Pancreas (tissue), 10 donors: ENCODE measurements at regions not wholly inside any gene's neighbourhood (a gene's known extent, or its start where the extent isn't known, plus 50 kb on each side); places are given as distances from the start of the nearest gene placed in this dataset.
"Not testable (repeated sequence)": the region's sequence is repeated elsewhere in the genome, so short reads cannot be mapped to it uniquely, and the experiment has no call there.

ENCODE experiments used
- ATAC-seq, 4 donors: fragments of 200-7000 bp; cut with Tn5 transposase; one replicate each; pipeline versions ENCODE4 v1.8.0 to v1.9.1; 2020; ENCODE audit warnings: mild to moderate bottlenecking in 4 of 4, moderate library complexity in 4 of 4
- DNase-seq, 6 donors: peaks; one replicate each; pipeline ENCODE4 v3.0.0-alpha.2; 2020
- FAIRE-seq: peaks from 2 replicates; lab custom pipeline; 2012; peaks lifted over from hg19 to GRCh38; lab: Jason Lieb, UNC
- H3K27ac ChIP-seq, 4 donors: fragments of 200-600 bp; sonication (generic); 1 replicate in 3 of 4; 2 replicates in 1 of 4; pipeline versions ENCODE4 v1.5.0 to v1.8.0; 2020
- H3K27me3 ChIP-seq, 4 donors: fragments of 200-600 bp; one replicate each; pipeline ENCODE4 v1.8.0; 2021
- H3K36me3 ChIP-seq, 3 donors: fragments of 200-600 bp; sonication (generic) in 1 of 3; one replicate each; pipeline versions ENCODE4 v1.5.0 to v1.8.0; 2020 to 2021
- H3K4me1 ChIP-seq, 3 donors: fragments of 200-600 bp; one replicate each; pipeline ENCODE4 v1.8.0; 2021
- H3K4me3 ChIP-seq, 4 donors: fragments of 200-600 bp; sonication (generic) in 2 of 4; one replicate each; pipeline versions ENCODE4 v1.5.0 to v1.8.0; 2020 to 2021
- H3K9me3 ChIP-seq, 4 donors: fragments of 200-600 bp; one replicate each; pipeline ENCODE4 v1.8.0; 2021
- WGBS, 2 donors: extraction: QIAGEN DNeasy Blood & Tissue Kit; methylation state at CpG; one replicate each; pipeline ENCODE4 v1.1.7; 2013; 5-methylcytosine and 5-hydroxymethylcytosine counted together
- intact Hi-C, 3 donors: fragments of 100-400 bp; cut with DNase I; formaldehyde crosslinking; loops; one replicate each; pipeline versions ENCODE4 v1.11.1 to v1.14.2; 2022
- TF ChIP-seq, protein P1 (sequence below), 4 donors: fragments of 200-600 bp; sonication (generic) in 3 of 4; IDR thresholded peaks; one replicate each; pipeline versions ENCODE4 v1.5.0 to v1.8.0; 2021; ENCODE audit warnings: antibody characterized with exemption in 4 of 4
- donor health status: healthy with polysubstance abuse.
- donor health status: DM: no; HTN: no; CAD: no; lungs with moderate emphysema.
- donor health status: DM: no; HTN: no; CAD: no.
- donor health status: control.
- donor health status: control.
- donor health status: Bipolar disorder and iron deficiency.
- donor health status: DM: yes; HTN: yes; CAD: no.
- donor health status: DM: no; HTN: no; CAD: no.
- donor health status: DM: no; HTN: no; CAD: no.
- donor health status: DM: yes; HTN: yes; CAD: no.

DNA sequence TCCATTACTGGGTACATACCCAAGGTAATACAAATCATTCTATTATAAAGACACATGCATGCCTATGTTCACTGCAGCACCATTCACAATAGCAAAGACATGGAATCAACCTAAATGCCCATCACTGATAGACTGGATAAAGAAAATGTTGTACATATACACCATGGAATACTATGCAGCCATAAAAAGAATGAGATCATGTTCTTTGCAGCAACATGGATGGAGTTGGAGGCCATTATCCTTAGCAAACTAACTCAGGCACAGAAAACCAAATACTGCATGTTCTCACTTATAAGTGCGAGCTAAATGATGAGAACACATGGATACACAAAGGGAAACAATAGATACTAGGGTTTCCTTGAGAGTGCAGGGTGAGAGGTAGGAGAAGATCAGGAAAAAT lies 146.8 kb downstream of the IBTK start:
- H3K27ac ChIP-seq, H3K4me3 ChIP-seq, H3K27me3 ChIP-seq, H3K36me3 ChIP-seq, FAIRE-seq, H3K4me1 ChIP-seq, ATAC-seq, DNase-seq, intact Hi-C loops, H3K9me3 ChIP-seq: not testable (repeated sequence)
- 84 to 94% methylated on average over 1 of the region's 1 CpG for WGBS, 2 donors

DNA sequence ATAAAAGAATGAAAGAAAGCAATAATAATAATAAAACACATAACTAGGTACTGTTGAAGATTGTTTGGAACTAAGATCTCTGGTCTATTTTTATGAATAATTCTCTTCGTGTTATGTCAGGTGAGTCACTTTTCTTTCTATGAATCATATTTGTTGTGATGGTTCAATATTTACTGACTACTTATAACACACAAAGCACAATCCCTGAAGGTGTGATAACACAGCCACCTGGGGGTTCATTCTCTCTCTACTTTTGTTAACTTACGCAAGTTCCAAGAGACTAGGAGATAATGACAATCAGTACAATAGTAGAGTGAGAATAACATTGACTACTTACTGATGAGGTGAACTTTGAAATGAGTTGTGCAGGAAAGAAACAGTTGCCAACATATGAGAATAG lies 149.9 kb downstream of the IBTK start:
- Histone ChIP-seq H3K27ac (no peak overlapping the region), H3K27me3 (no peaks in the 10 kb centered on the region), H3K9me3 (no peaks in the 10 kb centered on the region), H3K36me3 (no peaks in the 10 kb centered on the region), H3K4me1 (no peaks in the 10 kb centered on the region), H3K4me3 (no peak overlapping the region)
- no peak for ATAC-seq
- intact Hi-C loops: no loop called here
- DNase-seq: no peak
- no peak for FAIRE-seq
- WGBS, 2 donors: 64 to 77% methylated on average over 2 of the region's 2 CpGs
- TF ChIP-seq, protein P1, sequence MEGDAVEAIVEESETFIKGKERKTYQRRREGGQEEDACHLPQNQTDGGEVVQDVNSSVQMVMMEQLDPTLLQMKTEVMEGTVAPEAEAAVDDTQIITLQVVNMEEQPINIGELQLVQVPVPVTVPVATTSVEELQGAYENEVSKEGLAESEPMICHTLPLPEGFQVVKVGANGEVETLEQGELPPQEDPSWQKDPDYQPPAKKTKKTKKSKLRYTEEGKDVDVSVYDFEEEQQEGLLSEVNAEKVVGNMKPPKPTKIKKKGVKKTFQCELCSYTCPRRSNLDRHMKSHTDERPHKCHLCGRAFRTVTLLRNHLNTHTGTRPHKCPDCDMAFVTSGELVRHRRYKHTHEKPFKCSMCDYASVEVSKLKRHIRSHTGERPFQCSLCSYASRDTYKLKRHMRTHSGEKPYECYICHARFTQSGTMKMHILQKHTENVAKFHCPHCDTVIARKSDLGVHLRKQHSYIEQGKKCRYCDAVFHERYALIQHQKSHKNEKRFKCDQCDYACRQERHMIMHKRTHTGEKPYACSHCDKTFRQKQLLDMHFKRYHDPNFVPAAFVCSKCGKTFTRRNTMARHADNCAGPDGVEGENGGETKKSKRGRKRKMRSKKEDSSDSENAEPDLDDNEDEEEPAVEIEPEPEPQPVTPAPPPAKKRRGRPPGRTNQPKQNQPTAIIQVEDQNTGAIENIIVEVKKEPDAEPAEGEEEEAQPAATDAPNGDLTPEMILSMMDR (IDR thresholded peaks at IDR 0.05): no peak

DNA sequence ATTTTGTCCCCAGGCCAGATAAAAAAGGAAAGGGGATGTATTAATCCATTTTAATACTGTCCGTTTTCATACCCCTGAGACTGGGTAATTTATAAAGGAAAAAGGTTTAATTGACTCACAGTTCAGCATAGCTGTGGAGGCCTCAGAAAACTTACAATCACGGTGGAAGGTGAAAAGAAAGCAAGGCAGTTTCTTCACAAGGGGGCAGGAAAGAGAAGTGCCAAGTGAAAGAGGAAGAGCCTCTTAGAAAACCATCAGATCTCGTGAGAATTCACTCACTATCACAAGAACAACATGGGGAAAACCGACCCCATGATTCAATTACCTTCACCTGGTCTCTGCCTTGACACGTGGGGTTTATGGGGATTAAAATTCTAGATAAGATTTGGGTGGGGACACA lies 152.5 kb downstream of the IBTK start:
- H3K4me1 ChIP-seq: no peaks in the 10 kb centered on the region
- ATAC-seq (no peak), FAIRE-seq (no peak), DNase-seq (no peak)
- no peak overlapping the region for H3K4me3 ChIP-seq
- TF ChIP-seq, protein P1 (IDR thresholded peaks at IDR 0.05): no peak
- WGBS, 2 donors: 66 to 73% methylated on average over 5 of the region's 5 CpGs
- H3K27ac ChIP-seq: no peak overlapping the region
- no peaks in the 10 kb centered on the region for H3K9me3 ChIP-seq
- intact Hi-C loops: no loop called here
- H3K36me3 ChIP-seq: no peaks in the 10 kb centered on the region
- no peaks in the 10 kb centered on the region for H3K27me3 ChIP-seq

DNA sequence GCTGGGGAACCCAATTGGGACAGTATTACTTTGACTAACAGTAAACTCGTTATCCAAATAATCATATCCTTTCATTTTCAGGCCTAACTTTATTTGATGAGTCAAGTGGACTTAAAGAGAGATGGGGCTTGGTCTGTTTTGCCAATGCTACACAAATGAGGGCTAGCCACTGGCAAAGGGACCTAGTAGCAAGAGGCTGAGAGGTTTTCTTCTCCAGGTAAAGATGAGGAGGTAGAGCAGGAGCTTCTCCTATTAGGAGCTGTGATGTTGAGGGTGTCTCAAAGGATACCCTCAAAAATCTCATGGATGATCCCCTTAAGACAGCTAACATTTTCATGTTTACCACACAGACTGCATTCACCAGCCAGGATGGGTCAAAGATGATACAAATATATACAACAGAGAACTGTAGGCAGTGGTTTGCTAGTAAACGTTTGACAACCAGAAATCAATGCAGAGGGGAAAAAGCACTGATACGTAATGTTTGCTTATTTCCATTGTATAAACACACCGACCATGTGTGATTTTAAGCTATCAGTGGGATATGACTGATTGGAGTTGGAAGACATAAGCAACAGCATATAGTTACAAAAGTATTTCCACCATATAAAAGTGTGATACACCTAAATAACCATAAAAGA lies 153.3 kb downstream of the IBTK start:
- no peak for DNase-seq
- WGBS, 2 donors: 37 to 39% methylated on average over 4 of the region's 4 CpGs
- TF ChIP-seq, protein P1 (IDR thresholded peaks at IDR 0.05): no peak
- H3K36me3 ChIP-seq: no peaks in the 10 kb centered on the region
- FAIRE-seq: no peak
- ATAC-seq: no peak
- H3K27ac ChIP-seq: no peak overlapping the region
- no peak overlapping the region for H3K4me3 ChIP-seq
- no peaks in the 10 kb centered on the region for H3K27me3 ChIP-seq
- intact Hi-C loops: no loop called here
- no peaks in the 10 kb centered on the region for H3K4me1 ChIP-seq
- no peaks in the 10 kb centered on the region for H3K9me3 ChIP-seq

DNA sequence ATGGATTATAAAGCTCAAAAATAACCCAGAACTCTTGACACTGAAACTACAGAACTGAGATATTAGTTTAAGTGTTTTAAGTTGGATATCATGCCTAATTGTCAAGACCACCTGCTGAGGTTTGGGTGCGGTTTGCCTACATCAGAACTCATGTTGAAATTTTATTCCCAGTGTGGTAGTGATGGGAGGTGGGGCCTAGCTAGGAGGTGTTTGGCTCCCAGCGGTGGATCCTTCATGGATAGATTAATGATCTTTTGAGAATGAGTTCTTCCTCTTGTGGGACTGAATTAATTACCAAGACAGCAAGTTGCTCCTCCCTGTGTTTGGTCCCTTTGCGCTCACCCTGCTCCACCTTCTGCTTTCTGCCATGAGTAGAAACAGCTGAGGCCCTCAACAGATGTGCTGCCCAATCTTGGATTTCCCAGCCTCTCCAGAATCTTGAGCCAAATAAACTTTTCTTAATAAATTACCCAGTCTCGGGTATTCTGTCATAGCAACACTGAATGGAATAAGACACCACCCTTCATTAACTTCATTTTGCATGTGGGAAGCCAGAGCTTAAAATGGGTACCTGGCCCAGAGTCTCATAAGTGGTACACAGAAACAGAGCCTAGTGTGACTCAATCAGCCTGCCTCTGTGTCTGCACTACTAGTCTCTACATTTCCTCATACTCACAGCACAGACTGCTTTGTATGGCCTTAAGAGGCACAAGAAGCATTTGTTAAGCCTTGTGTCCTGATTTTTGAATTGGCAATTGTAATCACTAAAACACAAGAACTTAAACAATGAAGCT lies 158.4 kb downstream of the IBTK start:
- FAIRE-seq (no peak), ATAC-seq (no peak), DNase-seq (no peak)
- TF ChIP-seq, protein P1 (IDR thresholded peaks at IDR 0.05): no peak
- Histone ChIP-seq H3K4me3 (no peak overlapping the region), H3K9me3 (no peaks in the 10 kb centered on the region), H3K27ac (no peak overlapping the region), H3K4me1 (no peaks in the 10 kb centered on the region), H3K27me3 (no peaks in the 10 kb centered on the region), H3K36me3 (no peaks in the 10 kb centered on the region)
- WGBS, 2 donors: 83 to 88% methylated on average over 4 of the region's 4 CpGs
- intact Hi-C loops: no loop called here
